Neural crest cell (in vitro differentiated cells): ENCODE measurements at regions not wholly inside any gene's neighbourhood (a gene's known extent, or its start where the extent isn't known, plus 50 kb on each side); places are given as distances from the start of the nearest gene placed in this dataset.

Experiments used
- DNase-seq: peaks from one replicate; pipeline ENCODE4 v3.0.0; 2021; ENCODE audit warnings: low read depth, mixed read lengths, low spot score
- H3K27ac Mint-ChIP-seq: one replicate; pipeline ENCODE4 v1.8.0; 2021; ENCODE audit warnings: mild to moderate bottlenecking, mixed read lengths; ENCODE audit not compliant: unreplicated experiment
- H3K27me3 Mint-ChIP-seq: 2 replicates; pipeline ENCODE4 v1.8.0; 2021; ENCODE audit warnings: low read depth, mild to moderate bottlenecking, mixed read lengths
- H3K36me3 Mint-ChIP-seq: 2 replicates; pipeline ENCODE4 v1.8.0; 2021; ENCODE audit warnings: low read depth, mild to moderate bottlenecking, mixed read lengths
- H3K4me1 Mint-ChIP-seq: 2 replicates; pipeline ENCODE4 v1.8.0; 2021; ENCODE audit warnings: mixed read lengths
- H3K4me3 Mint-ChIP-seq: one replicate; pipeline ENCODE4 v1.8.0; 2021; ENCODE audit warnings: mild to moderate bottlenecking, mixed read lengths
- H3K9me3 Mint-ChIP-seq: 2 replicates; pipeline ENCODE4 v1.8.0; 2021; ENCODE audit warnings: mixed read lengths
- CTCF ChIP-seq: fragments of 200-600 bp; sonication (generic); conservative IDR thresholded peaks from 2 replicates; pipeline ENCODE4 v1.5.0; 2021; ENCODE audit warnings: antibody characterized with exemption, mild to moderate bottlenecking

GRCh38 chr13:85728811-85729210 lies 70.4 kb downstream of the SLITRK6 start:
- no peaks in the 10 kb centered on the region for H3K27me3 Mint-ChIP-seq

GRCh38 chr13:85725433-85725832 lies 73.8 kb downstream of the SLITRK6 start:
- Mint-ChIP-seq H3K4me3 (no peak overlapping the region), H3K36me3 (no peaks in the 10 kb centered on the region), H3K27me3 (no peaks in the 10 kb centered on the region), H3K9me3 (no peaks in the 10 kb centered on the region), H3K4me1 (no peaks in the 10 kb centered on the region), H3K27ac (no peak overlapping the region)
- no peak for DNase-seq
- TF ChIP-seq CTCF: no peak

More at GRCh38 chr13:85728811-85729210, 70.4 kb downstream of the SLITRK6 start:
- Mint-ChIP-seq H3K4me3 (no peak overlapping the region), H3K9me3 (no peaks in the 10 kb centered on the region), H3K27ac (no peak overlapping the region), H3K36me3 (no peaks in the 10 kb centered on the region), H3K4me1 (no peaks in the 10 kb centered on the region)
- no peak for TF ChIP-seq CTCF
- no peak for DNase-seq

GRCh38 chr13:85724546-85725432 lies 74.4 kb downstream of the SLITRK6 start:
- no peaks in the 10 kb centered on the region for H3K27me3 Mint-ChIP-seq
- H3K9me3 Mint-ChIP-seq: no peaks in the 10 kb centered on the region
- H3K4me1 Mint-ChIP-seq: no peaks in the 10 kb centered on the region
- TF ChIP-seq CTCF: no peak
- DNase-seq: no peak
- no peak overlapping the region for H3K27ac Mint-ChIP-seq
- H3K4me3 Mint-ChIP-seq: no peak overlapping the region
- H3K36me3 Mint-ChIP-seq: no peaks in the 10 kb centered on the region

GRCh38 chr13:85719749-85720148 lies 79.5 kb downstream of the SLITRK6 start:
- Mint-ChIP-seq H3K27me3 (no peaks in the 10 kb centered on the region), H3K27ac (no peak overlapping the region), H3K9me3 (no peaks in the 10 kb centered on the region), H3K4me1 (no peaks in the 10 kb centered on the region), H3K36me3 (no peaks in the 10 kb centered on the region), H3K4me3 (no peak overlapping the region)
- no peak for DNase-seq
- no peak for TF ChIP-seq CTCF

- DNase-seq: no peak
- Mint-ChIP-seq H3K9me3 (no peaks in the 10 kb centered on the region), H3K27ac (no peak overlapping the region), H3K4me1 (no peaks in the 10 kb centered on the region), H3K36me3 (no peaks in the 10 kb centered on the region), H3K27me3 (no peaks in the 10 kb centered on the region), H3K4me3 (no peak overlapping the region)
- TF ChIP-seq CTCF: no peak
These were observed 81.3 kb downstream of the SLITRK6 start for GRCh38 chr13:85717921-85718320.
